ENCODE measurements at regions not wholly inside any gene's neighbourhood (a gene's known extent, or its start where the extent isn't known, plus 50 kb on each side); places are given as distances from the start of the nearest gene placed in this dataset.

GRCh38 chr2:187214306-187214705 is 233.7 kb downstream of the CALCRL start:
- H4K91ac ChIP-seq (ENCODE audit: low read depth, low read length), result no peak overlapping the region
- no CpG with 5 or more reads among the region's 3 CpGs for WGBS (ENCODE audit: extremely low coverage, insufficient coverage, insufficient read length)
- H2BK5ac ChIP-seq (ENCODE audit: low read depth, low read length, poor library complexity), result no peak overlapping the region
- no peak overlapping the region for H3K9ac ChIP-seq (ENCODE audit: low read length)
- H3K79me2 ChIP-seq (ENCODE audit: control insufficient read depth, insufficient read depth, low read length, poor library complexity), result no peaks in the 10 kb centered on the region
- H3K4ac ChIP-seq (ENCODE audit: low read depth, low read length), result no peak overlapping the region
- no peak overlapping the region for H3K27ac ChIP-seq (ENCODE audit: low read depth, low read length)
- H3K4me1 ChIP-seq (ENCODE audit: control insufficient read depth in 1 of 2, insufficient read depth in 2 of 2, low read length in 2 of 2), result no peaks in the 10 kb centered on the region
- no peaks in the 10 kb centered on the region for H3K27me3 ChIP-seq (ENCODE audit: insufficient read depth, low read length)
- H4K8ac ChIP-seq (ENCODE audit: low read depth, low read length), result no peak overlapping the region
- no peak overlapping the region for H2BK120ac ChIP-seq (ENCODE audit: insufficient read depth, low read length, poor library complexity)
- no peak overlapping the region for H3K14ac ChIP-seq (ENCODE audit: low read length)
- H2AK5ac ChIP-seq (ENCODE audit: low read length), result no peak overlapping the region
- H3K36me3 ChIP-seq (ENCODE audit: control insufficient read depth in 1 of 2, insufficient read depth in 2 of 2, low read length in 2 of 2), result no peaks in the 10 kb centered on the region
- no peak overlapping the region for H3K4me2 ChIP-seq (ENCODE audit: low read length)
- DNase-seq, result no peak
- H3K79me1 ChIP-seq (ENCODE audit: low read length), result no peaks in the 10 kb centered on the region
- no peak overlapping the region for H2AFZ ChIP-seq (ENCODE audit: insufficient read depth, low read length, poor library complexity)
- H3K23ac ChIP-seq (ENCODE audit: low read length), result no peak overlapping the region
- no peak overlapping the region for H4K12ac ChIP-seq (ENCODE audit: low read depth, low read length)
- H3K18ac ChIP-seq (ENCODE audit: low read length), result no peak overlapping the region
- H3K9me3 ChIP-seq (ENCODE audit: insufficient read depth, low read depth, low read length), result peaks cover 2% of the 10 kb centered on the region
- no peak overlapping the region for H2BK12ac ChIP-seq (ENCODE audit: low read length)
- no peak overlapping the region for H3K4me3 ChIP-seq (ENCODE audit: low read depth, low read length)

DNA sequence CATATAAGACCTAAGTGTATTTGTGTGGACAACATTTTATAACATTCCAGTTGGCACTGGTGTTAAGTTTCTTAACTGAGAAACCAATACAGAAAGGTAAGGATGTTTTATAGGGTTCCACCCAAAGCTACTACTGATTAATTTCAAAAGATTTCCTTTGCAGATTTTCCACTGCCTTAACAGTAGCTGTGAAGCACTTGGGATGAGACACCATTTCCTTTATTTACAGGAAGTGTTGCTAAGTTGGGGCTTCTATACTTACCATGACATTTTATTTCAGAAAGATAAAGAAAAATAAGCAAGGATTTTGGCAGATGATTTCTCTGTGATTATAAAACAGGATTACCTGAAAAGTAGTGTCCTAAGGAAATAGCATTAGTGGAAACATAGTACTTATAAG is 234.3 kb downstream of the CALCRL start:
- Histone ChIP-seq H3K79me1 (ENCODE audit: low read length) (no peaks in the 10 kb centered on the region), H3K4ac (ENCODE audit: low read depth, low read length) (no peak overlapping the region), H3K14ac (ENCODE audit: low read length) (no peak overlapping the region), H3K27ac (ENCODE audit: low read depth, low read length) (no peak overlapping the region), H2AFZ (ENCODE audit: insufficient read depth, low read length, poor library complexity) (no peak overlapping the region), H4K12ac (ENCODE audit: low read depth, low read length) (no peak overlapping the region), H4K91ac (ENCODE audit: low read depth, low read length) (no peak overlapping the region), H3K9me3 (ENCODE audit: insufficient read depth, low read depth, low read length) (peaks cover 2% of the 10 kb centered on the region), H3K18ac (ENCODE audit: low read length) (no peak overlapping the region), H3K23ac (ENCODE audit: low read length) (no peak overlapping the region), H3K4me3 (ENCODE audit: low read depth, low read length) (no peak overlapping the region), H2BK120ac (ENCODE audit: insufficient read depth, low read length, poor library complexity) (no peak overlapping the region), H3K27me3 (ENCODE audit: insufficient read depth, low read length) (no peaks in the 10 kb centered on the region), H3K4me2 (ENCODE audit: low read length) (no peak overlapping the region), H2BK5ac (ENCODE audit: low read depth, low read length, poor library complexity) (no peak overlapping the region), H3K79me2 (ENCODE audit: control insufficient read depth, insufficient read depth, low read length, poor library complexity) (no peaks in the 10 kb centered on the region), H2BK12ac (ENCODE audit: low read length) (no peak overlapping the region), H3K4me1 (ENCODE audit: control insufficient read depth in 1 of 2, insufficient read depth in 2 of 2, low read length in 2 of 2) (no peaks in the 10 kb centered on the region), H2AK5ac (ENCODE audit: low read length) (no peak overlapping the region), H3K9ac (ENCODE audit: low read length) (no peak overlapping the region), H3K36me3 (ENCODE audit: control insufficient read depth in 1 of 2, insufficient read depth in 2 of 2, low read length in 2 of 2) (no peaks in the 10 kb centered on the region), H4K8ac (ENCODE audit: low read depth, low read length) (no peak overlapping the region)
- no peak for DNase-seq

GRCh38 chr2:187210726-187211125 is 237.3 kb downstream of the CALCRL start:
- no peak overlapping the region for H4K91ac ChIP-seq (ENCODE audit: low read depth, low read length)
- H2BK5ac ChIP-seq (ENCODE audit: low read depth, low read length, poor library complexity), result no peak overlapping the region
- H3K14ac ChIP-seq (ENCODE audit: low read length), result no peak overlapping the region
- H3K9me3 ChIP-seq (ENCODE audit: insufficient read depth, low read depth, low read length), result peaks cover 2% of the 10 kb centered on the region
- H3K79me2 ChIP-seq (ENCODE audit: control insufficient read depth, insufficient read depth, low read length, poor library complexity), result no peaks in the 10 kb centered on the region
- H2BK12ac ChIP-seq (ENCODE audit: low read length), result no peak overlapping the region
- no peak overlapping the region for H4K8ac ChIP-seq (ENCODE audit: low read depth, low read length)
- no peak overlapping the region for H3K23ac ChIP-seq (ENCODE audit: low read length)
- no peak overlapping the region for H3K4ac ChIP-seq (ENCODE audit: low read depth, low read length)
- H2AFZ ChIP-seq (ENCODE audit: insufficient read depth, low read length, poor library complexity), result no peak overlapping the region
- no peak overlapping the region for H3K9ac ChIP-seq (ENCODE audit: low read length)
- H3K4me3 ChIP-seq (ENCODE audit: low read depth, low read length), result no peak overlapping the region
- no peak overlapping the region for H3K18ac ChIP-seq (ENCODE audit: low read length)
- no peaks in the 10 kb centered on the region for H3K27me3 ChIP-seq (ENCODE audit: insufficient read depth, low read length)
- H3K36me3 ChIP-seq (ENCODE audit: control insufficient read depth in 1 of 2, insufficient read depth in 2 of 2, low read length in 2 of 2), result no peaks in the 10 kb centered on the region
- no CpG with 5 or more reads among the region's 3 CpGs for WGBS (ENCODE audit: extremely low coverage, insufficient coverage, insufficient read length)
- no peak overlapping the region for H3K4me2 ChIP-seq (ENCODE audit: low read length)
- no peak overlapping the region for H3K27ac ChIP-seq (ENCODE audit: low read depth, low read length)
- no peak for DNase-seq
- no peak overlapping the region for H2BK120ac ChIP-seq (ENCODE audit: insufficient read depth, low read length, poor library complexity)
- H2AK5ac ChIP-seq (ENCODE audit: low read length), result no peak overlapping the region
- no peaks in the 10 kb centered on the region for H3K4me1 ChIP-seq (ENCODE audit: control insufficient read depth in 1 of 2, insufficient read depth in 2 of 2, low read length in 2 of 2)
- no peaks in the 10 kb centered on the region for H3K79me1 ChIP-seq (ENCODE audit: low read length)
- H4K12ac ChIP-seq (ENCODE audit: low read depth, low read length), result no peak overlapping the region

GRCh38 chr2:187208199-187208785 is 239.8 kb downstream of the CALCRL start:
- Histone ChIP-seq H3K18ac (ENCODE audit: low read length) (no peak overlapping the region), H4K8ac (ENCODE audit: low read depth, low read length) (no peak overlapping the region), H3K9ac (ENCODE audit: low read length) (no peak overlapping the region), H3K9me3 (ENCODE audit: insufficient read depth, low read depth, low read length) (peaks cover 2% of the 10 kb centered on the region), H4K12ac (ENCODE audit: low read depth, low read length) (no peak overlapping the region), H2BK120ac (ENCODE audit: insufficient read depth, low read length, poor library complexity) (no peak overlapping the region), H2AFZ (ENCODE audit: insufficient read depth, low read length, poor library complexity) (no peak overlapping the region), H2BK5ac (ENCODE audit: low read depth, low read length, poor library complexity) (no peak overlapping the region), H3K4me3 (ENCODE audit: low read depth, low read length) (no peak overlapping the region), H3K79me1 (ENCODE audit: low read length) (no peaks in the 10 kb centered on the region), H3K4me1 (ENCODE audit: control insufficient read depth in 1 of 2, insufficient read depth in 2 of 2, low read length in 2 of 2) (no peaks in the 10 kb centered on the region), H4K91ac (ENCODE audit: low read depth, low read length) (no peak overlapping the region), H3K4me2 (ENCODE audit: low read length) (no peak overlapping the region), H3K79me2 (ENCODE audit: control insufficient read depth, insufficient read depth, low read length, poor library complexity) (no peaks in the 10 kb centered on the region), H2AK5ac (ENCODE audit: low read length) (no peak overlapping the region), H2BK12ac (ENCODE audit: low read length) (no peak overlapping the region), H3K36me3 (ENCODE audit: control insufficient read depth in 1 of 2, insufficient read depth in 2 of 2, low read length in 2 of 2) (no peaks in the 10 kb centered on the region), H3K23ac (ENCODE audit: low read length) (no peak overlapping the region), H3K27me3 (ENCODE audit: insufficient read depth, low read length) (no peaks in the 10 kb centered on the region), H3K4ac (ENCODE audit: low read depth, low read length) (no peak overlapping the region), H3K27ac (ENCODE audit: low read depth, low read length) (no peak overlapping the region), H3K14ac (ENCODE audit: low read length) (no peak overlapping the region)
- no CpG with 5 or more reads among the region's 3 CpGs for WGBS (ENCODE audit: extremely low coverage, insufficient coverage, insufficient read length)
- DNase-seq, result no peak
